HG03139 (cell line): ENCODE measurements at regions not wholly inside any gene's neighbourhood (a gene's known extent, or its start where the extent isn't known, plus 50 kb on each side); places are given as distances from the start of the nearest gene placed in this dataset.
"Not testable (repeated sequence)": the region's sequence is repeated elsewhere in the genome, so short reads cannot be mapped to it uniquely, and the experiment has no call there.

Source experiments
- ATAC-seq: cut with Tn5 transposase; IDR thresholded peaks from one replicate; pipeline ENCODE4 v1.9.1; 2021; ENCODE audit not compliant: unreplicated experiment

GRCh38 chr9:30010691-30011090 is 2373.8 kb upstream of the ACO1 start:
- no peak for ATAC-seq

GRCh38 chr9:30012622-30013021 is 2371.8 kb upstream of the ACO1 start:
- ATAC-seq: no peak

GRCh38 chr9:30015073-30015472 is 2369.4 kb upstream of the ACO1 start:
- ATAC-seq: no peak

- no peak for ATAC-seq
These were observed 2364.3 kb upstream of the ACO1 start for GRCh38 chr9:30020161-30020560.

- no peak for ATAC-seq
These were observed 2348.7 kb upstream of the ACO1 start for GRCh38 chr9:30035761-30036160.

GRCh38 chr9:30036558-30036957 is 2347.9 kb upstream of the ACO1 start:
- no peak for ATAC-seq

- ATAC-seq: no peak
These were observed 2344.7 kb upstream of the ACO1 start for GRCh38 chr9:30039712-30040111.

GRCh38 chr9:30048396-30048795 is 2336.0 kb upstream of the ACO1 start:
- no peak for ATAC-seq

GRCh38 chr9:30058463-30058862 is 2326.0 kb upstream of the ACO1 start:
- no peak for ATAC-seq

- no peak for ATAC-seq
These were observed 2323.5 kb upstream of the ACO1 start for GRCh38 chr9:30060976-30061375.

GRCh38 chr9:30065888-30066287 is 2318.6 kb upstream of the ACO1 start:
- ATAC-seq: no peak

GRCh38 chr9:30069236-30069635 is 2315.2 kb upstream of the ACO1 start:
- ATAC-seq: not testable (repeated sequence)

GRCh38 chr9:30075022-30075421 is 2309.4 kb upstream of the ACO1 start:
- ATAC-seq: no peak

- peak; percentile 60 for ATAC-seq
These were observed 2308.8 kb upstream of the ACO1 start for GRCh38 chr9:30075451-30076199.

GRCh38 chr9:30078195-30078594 is 2306.2 kb upstream of the ACO1 start:
- ATAC-seq: no peak

GRCh38 chr9:30089428-30089827 is 2295.0 kb upstream of the ACO1 start:
- no peak for ATAC-seq

- no peak for ATAC-seq
These were observed 2280.6 kb upstream of the ACO1 start for GRCh38 chr9:30103647-30104394.

GRCh38 chr9:30107134-30107533 is 2277.3 kb upstream of the ACO1 start:
- not testable (repeated sequence) for ATAC-seq

GRCh38 chr9:30116673-30117217 is 2267.7 kb upstream of the ACO1 start:
- no peak for ATAC-seq

GRCh38 chr9:30120666-30121065 is 2263.8 kb upstream of the ACO1 start:
- no peak for ATAC-seq

GRCh38 chr9:30121611-30122010 is 2262.8 kb upstream of the ACO1 start:
- ATAC-seq: no peak

- no peak for ATAC-seq
These were observed 2258.6 kb upstream of the ACO1 start for GRCh38 chr9:30125881-30126280.
